ENCODE measurements at regions not wholly inside any gene's neighbourhood (a gene's known extent, or its start where the extent isn't known, plus 50 kb on each side); places are given as distances from the start of the nearest gene placed in this dataset.

DNA sequence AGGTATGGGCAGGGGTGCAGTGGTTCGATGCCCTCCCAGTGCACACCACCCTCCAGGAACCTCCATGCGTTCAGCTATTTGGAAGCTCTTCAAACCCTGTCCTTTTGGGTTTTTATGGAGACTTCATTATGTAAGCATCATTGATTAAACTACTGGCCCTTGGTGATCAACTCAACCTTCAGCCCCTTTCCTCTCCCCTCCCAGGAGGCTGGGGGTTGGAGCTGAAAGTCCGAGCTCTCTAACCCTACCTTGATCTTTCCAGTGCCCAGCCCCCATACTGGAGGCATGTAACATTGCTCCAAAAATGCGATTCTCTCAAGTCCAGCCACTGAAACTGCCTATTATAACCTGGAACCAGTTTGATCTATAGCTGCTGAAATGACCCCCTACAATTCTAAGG is 188.1 kb downstream of the IPO8 start:
- Histone ChIP-seq H3K36me3 (ENCODE audit: insufficient read depth, low read length) (no peaks in the 10 kb centered on the region), H3K27me3 (ENCODE audit: insufficient read depth, low read length) (no peaks in the 10 kb centered on the region), H3K9ac (ENCODE audit: low read depth, low read length) (no peak overlapping the region), H3K27ac (ENCODE audit: low read depth, low read length) (no peak overlapping the region), H3K4me3 (ENCODE audit: low read length) (no peak overlapping the region), H3K9me3 (ENCODE audit: insufficient read depth, low read depth, low read length) (no peaks in the 10 kb centered on the region), H3K4me1 (ENCODE audit: insufficient read depth, low read length) (no peaks in the 10 kb centered on the region)
- 94% methylated on average over 4 of the region's 4 CpGs for WGBS

GRCh38 chr12:30506411-30506810 is 189.3 kb downstream of the IPO8 start:
- Histone ChIP-seq H3K27ac (ENCODE audit: low read depth, low read length) (no peak overlapping the region), H3K9me3 (ENCODE audit: insufficient read depth, low read depth, low read length) (no peaks in the 10 kb centered on the region), H3K36me3 (ENCODE audit: insufficient read depth, low read length) (no peaks in the 10 kb centered on the region), H3K4me3 (ENCODE audit: low read length) (no peak overlapping the region), H3K9ac (ENCODE audit: low read depth, low read length) (no peak overlapping the region), H3K27me3 (ENCODE audit: insufficient read depth, low read length) (no peaks in the 10 kb centered on the region), H3K4me1 (ENCODE audit: insufficient read depth, low read length) (no peaks in the 10 kb centered on the region)
- 88% methylated on average over 6 of the region's 7 CpGs for WGBS

- no peak overlapping the region for H3K9ac ChIP-seq (ENCODE audit: low read depth, low read length)
- no peaks in the 10 kb centered on the region for H3K4me1 ChIP-seq (ENCODE audit: insufficient read depth, low read length)
- 90% methylated on average over 2 of the region's 2 CpGs for WGBS
- H3K27ac ChIP-seq (ENCODE audit: low read depth, low read length) = no peak overlapping the region
- H3K4me3 ChIP-seq (ENCODE audit: low read length) = no peak overlapping the region
- H3K36me3 ChIP-seq (ENCODE audit: insufficient read depth, low read length) = no peaks in the 10 kb centered on the region
- H3K9me3 ChIP-seq (ENCODE audit: insufficient read depth, low read depth, low read length) = no peaks in the 10 kb centered on the region
- no peaks in the 10 kb centered on the region for H3K27me3 ChIP-seq (ENCODE audit: insufficient read depth, low read length)
Observed at GRCh38 chr12:30501718-30502117, 194.0 kb downstream of the IPO8 start.

DNA sequence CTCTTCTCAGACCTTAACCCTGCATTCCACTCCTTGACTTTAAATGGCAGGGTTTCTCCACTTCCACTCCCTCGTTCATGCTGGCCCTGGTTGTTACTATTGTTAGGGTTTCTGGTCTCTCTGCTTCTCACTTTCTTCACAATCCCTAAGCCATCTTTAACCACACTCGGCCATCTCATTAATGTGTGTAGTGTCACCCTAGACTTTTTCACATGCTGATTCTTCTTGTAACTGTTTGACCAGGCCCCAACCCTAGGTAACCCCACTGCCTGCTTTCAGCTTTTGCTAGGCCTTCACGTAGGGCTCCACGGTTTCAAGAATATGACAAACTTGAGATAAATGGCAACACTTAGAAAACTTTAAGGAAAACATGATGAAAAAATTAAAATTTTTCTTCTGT is 195.1 kb downstream of the IPO8 start:
- 94% methylated on average over 4 of the region's 4 CpGs for WGBS
- H3K4me3 ChIP-seq (ENCODE audit: low read length) = no peak overlapping the region
- no peaks in the 10 kb centered on the region for H3K36me3 ChIP-seq (ENCODE audit: insufficient read depth, low read length)
- no peaks in the 10 kb centered on the region for H3K27me3 ChIP-seq (ENCODE audit: insufficient read depth, low read length)
- H3K4me1 ChIP-seq (ENCODE audit: insufficient read depth, low read length) = no peaks in the 10 kb centered on the region
- no peak overlapping the region for H3K9ac ChIP-seq (ENCODE audit: low read depth, low read length)
- H3K9me3 ChIP-seq (ENCODE audit: insufficient read depth, low read depth, low read length) = no peaks in the 10 kb centered on the region
- H3K27ac ChIP-seq (ENCODE audit: low read depth, low read length) = no peak overlapping the region

- WGBS = 88% methylated on average over 14 of the region's 14 CpGs
- Histone ChIP-seq H3K9ac (ENCODE audit: low read depth, low read length) (no peak overlapping the region), H3K27ac (ENCODE audit: low read depth, low read length) (no peak overlapping the region), H3K36me3 (ENCODE audit: insufficient read depth, low read length) (no peaks in the 10 kb centered on the region), H3K4me3 (ENCODE audit: low read length) (no peak overlapping the region), H3K4me1 (ENCODE audit: insufficient read depth, low read length) (no peaks in the 10 kb centered on the region), H3K27me3 (ENCODE audit: insufficient read depth, low read length) (no peaks in the 10 kb centered on the region), H3K9me3 (ENCODE audit: insufficient read depth, low read depth, low read length) (no peaks in the 10 kb centered on the region)
Observed at GRCh38 chr12:30485230-30485890, 210.3 kb downstream of the IPO8 start.

GRCh38 chr12:30484658-30485057 is 211.0 kb downstream of the IPO8 start:
- Histone ChIP-seq H3K9me3 (ENCODE audit: insufficient read depth, low read depth, low read length) (no peaks in the 10 kb centered on the region), H3K4me1 (ENCODE audit: insufficient read depth, low read length) (no peaks in the 10 kb centered on the region), H3K9ac (ENCODE audit: low read depth, low read length) (no peak overlapping the region), H3K4me3 (ENCODE audit: low read length) (no peak overlapping the region), H3K27ac (ENCODE audit: low read depth, low read length) (no peak overlapping the region), H3K27me3 (ENCODE audit: insufficient read depth, low read length) (no peaks in the 10 kb centered on the region), H3K36me3 (ENCODE audit: insufficient read depth, low read length) (no peaks in the 10 kb centered on the region)
- WGBS = 99% methylated on average over 5 of the region's 5 CpGs

DNA sequence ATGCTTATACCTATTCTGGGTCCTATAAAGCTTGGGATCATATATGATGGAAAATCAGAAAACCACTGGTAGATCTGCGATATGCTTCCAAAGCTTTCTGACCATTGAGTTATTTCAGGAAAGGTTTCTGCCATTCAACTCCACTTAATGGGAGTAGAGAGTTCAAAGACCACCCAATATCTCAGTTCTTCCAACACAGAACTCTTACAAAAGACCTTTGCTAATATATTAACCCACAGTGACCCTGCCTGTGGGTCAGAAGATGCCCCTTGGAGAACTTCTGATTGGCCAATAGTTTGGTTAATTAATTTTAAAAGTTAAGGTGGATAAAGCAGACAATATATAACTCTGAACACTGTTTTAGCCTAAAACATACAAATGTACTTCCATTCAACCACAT is 213.0 kb downstream of the IPO8 start:
- Histone ChIP-seq H3K4me3 (ENCODE audit: low read length) (no peak overlapping the region), H3K9ac (ENCODE audit: low read depth, low read length) (no peak overlapping the region), H3K36me3 (ENCODE audit: insufficient read depth, low read length) (no peaks in the 10 kb centered on the region), H3K27ac (ENCODE audit: low read depth, low read length) (no peak overlapping the region), H3K4me1 (ENCODE audit: insufficient read depth, low read length) (no peaks in the 10 kb centered on the region), H3K27me3 (ENCODE audit: insufficient read depth, low read length) (no peaks in the 10 kb centered on the region), H3K9me3 (ENCODE audit: insufficient read depth, low read depth, low read length) (no peaks in the 10 kb centered on the region)
- WGBS = 90% methylated on average over 1 of the region's 1 CpG

GRCh38 chr12:30473274-30473673 is 222.4 kb downstream of the IPO8 start:
- H3K27ac ChIP-seq (ENCODE audit: low read depth, low read length) = no peak overlapping the region
- H3K36me3 ChIP-seq (ENCODE audit: insufficient read depth, low read length) = no peaks in the 10 kb centered on the region
- H3K9ac ChIP-seq (ENCODE audit: low read depth, low read length) = no peak overlapping the region
- H3K9me3 ChIP-seq (ENCODE audit: insufficient read depth, low read depth, low read length) = peaks cover 23% of the 10 kb centered on the region
- 43% methylated on average over 2 of the region's 2 CpGs for WGBS
- H3K4me1 ChIP-seq (ENCODE audit: insufficient read depth, low read length) = no peaks in the 10 kb centered on the region
- no peaks in the 10 kb centered on the region for H3K27me3 ChIP-seq (ENCODE audit: insufficient read depth, low read length)
- no peak overlapping the region for H3K4me3 ChIP-seq (ENCODE audit: low read length)

DNA sequence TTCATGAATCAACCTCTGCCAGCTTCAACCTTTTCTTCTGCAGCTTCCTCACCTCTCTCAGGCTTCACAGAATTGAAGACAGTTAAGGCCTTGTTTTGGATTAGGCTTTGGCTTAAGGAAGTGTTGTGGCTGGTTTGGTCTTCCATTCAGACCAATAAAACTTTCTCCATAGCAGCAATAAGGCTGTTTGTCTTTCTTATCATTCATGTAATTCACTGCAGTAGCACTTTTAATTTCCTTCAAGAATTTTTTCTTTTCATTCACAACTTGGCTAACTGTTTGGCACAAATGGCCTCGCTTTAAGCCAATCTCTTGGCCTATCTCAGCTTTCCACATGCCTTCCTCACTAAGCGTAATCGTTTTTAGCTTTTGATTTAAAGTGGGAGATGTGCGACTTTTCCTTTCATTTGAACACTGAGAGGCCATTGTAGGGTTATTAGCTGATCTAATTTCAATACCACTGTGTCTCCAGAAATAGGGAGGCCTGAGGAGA is 229.5 kb downstream of the IPO8 start:
- Histone ChIP-seq H3K4me3 (ENCODE audit: low read length) (no peak overlapping the region), H3K9ac (ENCODE audit: low read depth, low read length) (no peak overlapping the region), H3K27me3 (ENCODE audit: insufficient read depth, low read length) (no peaks in the 10 kb centered on the region), H3K4me1 (ENCODE audit: insufficient read depth, low read length) (no peaks in the 10 kb centered on the region), H3K9me3 (ENCODE audit: insufficient read depth, low read depth, low read length) (peaks cover 18% of the 10 kb centered on the region), H3K27ac (ENCODE audit: low read depth, low read length) (no peak overlapping the region), H3K36me3 (ENCODE audit: insufficient read depth, low read length) (no peaks in the 10 kb centered on the region)
- WGBS = 97% methylated on average over 4 of the region's 4 CpGs

- Histone ChIP-seq H3K27me3 (ENCODE audit: insufficient read depth, low read length) (no peaks in the 10 kb centered on the region), H3K36me3 (ENCODE audit: insufficient read depth, low read length) (no peaks in the 10 kb centered on the region)
- WGBS = 96% methylated on average over 2 of the region's 2 CpGs
Observed at GRCh38 chr12:30463636-30464035, 232.0 kb downstream of the IPO8 start.

GRCh38 chr12:30462249-30462648 is 233.4 kb downstream of the IPO8 start:
- Histone ChIP-seq H3K9ac (ENCODE audit: low read depth, low read length) (no peak overlapping the region), H3K4me3 (ENCODE audit: low read length) (no peak overlapping the region), H3K36me3 (ENCODE audit: insufficient read depth, low read length) (no peaks in the 10 kb centered on the region), H3K4me1 (ENCODE audit: insufficient read depth, low read length) (no peaks in the 10 kb centered on the region), H3K9me3 (ENCODE audit: insufficient read depth, low read depth, low read length) (no peaks in the 10 kb centered on the region), H3K27ac (ENCODE audit: low read depth, low read length) (no peak overlapping the region), H3K27me3 (ENCODE audit: insufficient read depth, low read length) (no peaks in the 10 kb centered on the region)
- WGBS = 81% methylated on average over 1 of the region's 1 CpG

More at GRCh38 chr12:30463636-30464035, 232.0 kb downstream of the IPO8 start:
- Histone ChIP-seq H3K4me1 (ENCODE audit: insufficient read depth, low read length) (no peaks in the 10 kb centered on the region), H3K4me3 (ENCODE audit: low read length) (no peak overlapping the region), H3K9me3 (ENCODE audit: insufficient read depth, low read depth, low read length) (no peaks in the 10 kb centered on the region), H3K9ac (ENCODE audit: low read depth, low read length) (no peak overlapping the region), H3K27ac (ENCODE audit: low read depth, low read length) (no peak overlapping the region)

Measured in HUES64 (cell line).